ENCODE measurements at regions not wholly inside any gene's neighbourhood (a gene's known extent, or its start where the extent isn't known, plus 50 kb on each side); places are given as distances from the start of the nearest gene placed in this dataset.
A peak's percentile ranks its signal among the peaks of the same experiment; 100 is the strongest.
"Not testable (repeated sequence)": the region's sequence is repeated elsewhere in the genome, so short reads cannot be mapped to it uniquely, and the experiment has no call there.

GRCh38 chr17:21573961-21574610, 118.2 kb upstream of the KCNJ18 start:
- no peak for TF ChIP-seq CTCF (IDR thresholded peaks at IDR 0.05; ENCODE audit: low read depth, low read length)
- peak; percentile 64 for DNase-seq (ENCODE audit: extremely low read depth, low read depth)

- not testable (repeated sequence) for DNase-seq (ENCODE audit: extremely low read depth, low read depth)
These were observed 117.6 kb upstream of the KCNJ18 start for GRCh38 chr17:21574611-21575255.

GRCh38 chr17:21578783-21579182, 113.5 kb upstream of the KCNJ18 start:
- DNase-seq (ENCODE audit: extremely low read depth, low read depth): not testable (repeated sequence)

- DNase-seq (ENCODE audit: extremely low read depth, low read depth): no peak
- no peak for TF ChIP-seq CTCF (IDR thresholded peaks at IDR 0.05; ENCODE audit: low read depth, low read length)
These were observed 99.5 kb upstream of the KCNJ18 start for GRCh38 chr17:21592774-21593173.

GRCh38 chr17:21593452-21594105, 98.7 kb upstream of the KCNJ18 start:
- DNase-seq (ENCODE audit: extremely low read depth, low read depth): not testable (repeated sequence)

GRCh38 chr17:21595086-21595485, 97.2 kb upstream of the KCNJ18 start:
- no peak for TF ChIP-seq CTCF (IDR thresholded peaks at IDR 0.05; ENCODE audit: low read depth, low read length)
- DNase-seq (ENCODE audit: extremely low read depth, low read depth): no peak

GRCh38 chr17:21602176-21602575, 90.1 kb upstream of the KCNJ18 start:
- TF ChIP-seq CTCF (IDR thresholded peaks at IDR 0.05; ENCODE audit: low read depth, low read length): no peak
- no peak for DNase-seq (ENCODE audit: extremely low read depth, low read depth)

- DNase-seq (ENCODE audit: extremely low read depth, low read depth): not testable (repeated sequence)
These were observed 89.0 kb upstream of the KCNJ18 start for GRCh38 chr17:21603292-21603691.

GRCh38 chr17:21611443-21611842, 80.9 kb upstream of the KCNJ18 start:
- DNase-seq (ENCODE audit: extremely low read depth, low read depth): not testable (repeated sequence)

GRCh38 chr17:21612123-21613070, 79.9 kb upstream of the KCNJ18 start:
- not testable (repeated sequence) for DNase-seq (ENCODE audit: extremely low read depth, low read depth)
